Transverse colon (tissue), 3 donors: ENCODE measurements at regions not wholly inside any gene's neighbourhood (a gene's known extent, or its start where the extent isn't known, plus 50 kb on each side); places are given as distances from the start of the nearest gene placed in this dataset.

Experiments
- CTCF ChIP-seq, 5 experiments: fragments of 200-600 bp in 3 of 5; fragments of 450-650 bp in 2 of 5; sonication (generic) in 3 of 5; IDR thresholded peaks; 1 replicate in 2 of 5; 2 replicates in 3 of 5; pipeline ENCODE4 v1.5.1; 2016 to 2017; ENCODE audit warnings: antibody characterized with exemption in 5 of 5, inconsistent platforms in 3 of 5, mild to moderate bottlenecking in 2 of 5, moderate library complexity in 1 of 5
- POLR2A ChIP-seq: fragments of 450-650 bp; IDR thresholded peaks from one replicate; pipeline ENCODE4 v1.6.1; 2016; ENCODE audit warnings: antibody characterized with exemption, mild to moderate bottlenecking, moderate library complexity

- TF ChIP-seq CTCF (IDR thresholded peaks at IDR 0.05) = no peak
- no peak for TF ChIP-seq POLR2A
Measured at GRCh38 chr1:79290927-79291474, 284.5 kb upstream of the ADGRL4 start.
